ENCODE measurements at regions not wholly inside any gene's neighbourhood (a gene's known extent, or its start where the extent isn't known, plus 50 kb on each side); places are given as distances from the start of the nearest gene placed in this dataset.
A peak's percentile ranks its signal among the peaks of the same experiment; 100 is the strongest.
"Not testable (repeated sequence)": the region's sequence is repeated elsewhere in the genome, so short reads cannot be mapped to it uniquely, and the experiment has no call there.

DNA sequence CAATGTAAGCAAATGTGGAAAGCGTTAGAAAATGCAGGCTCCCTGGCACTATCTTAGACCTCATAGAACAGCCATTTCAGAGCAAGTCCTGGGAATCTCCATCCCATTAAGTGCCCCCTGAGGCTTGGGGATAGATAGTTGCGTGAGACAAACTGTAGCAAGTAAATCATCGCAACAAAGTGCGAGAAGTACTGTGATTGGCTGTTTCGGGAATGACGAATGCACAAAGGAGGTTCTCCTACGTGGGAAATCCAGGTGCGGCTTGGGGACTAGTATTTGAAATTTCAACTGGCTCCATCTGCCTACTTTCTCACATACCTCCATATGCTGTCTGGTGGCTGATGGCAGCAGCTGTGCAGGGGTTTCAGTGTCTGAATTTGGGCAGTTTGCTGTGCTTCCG lies 84.5 kb downstream of the PLEKHG1 start:
- no peak for FAIRE-seq

DNA sequence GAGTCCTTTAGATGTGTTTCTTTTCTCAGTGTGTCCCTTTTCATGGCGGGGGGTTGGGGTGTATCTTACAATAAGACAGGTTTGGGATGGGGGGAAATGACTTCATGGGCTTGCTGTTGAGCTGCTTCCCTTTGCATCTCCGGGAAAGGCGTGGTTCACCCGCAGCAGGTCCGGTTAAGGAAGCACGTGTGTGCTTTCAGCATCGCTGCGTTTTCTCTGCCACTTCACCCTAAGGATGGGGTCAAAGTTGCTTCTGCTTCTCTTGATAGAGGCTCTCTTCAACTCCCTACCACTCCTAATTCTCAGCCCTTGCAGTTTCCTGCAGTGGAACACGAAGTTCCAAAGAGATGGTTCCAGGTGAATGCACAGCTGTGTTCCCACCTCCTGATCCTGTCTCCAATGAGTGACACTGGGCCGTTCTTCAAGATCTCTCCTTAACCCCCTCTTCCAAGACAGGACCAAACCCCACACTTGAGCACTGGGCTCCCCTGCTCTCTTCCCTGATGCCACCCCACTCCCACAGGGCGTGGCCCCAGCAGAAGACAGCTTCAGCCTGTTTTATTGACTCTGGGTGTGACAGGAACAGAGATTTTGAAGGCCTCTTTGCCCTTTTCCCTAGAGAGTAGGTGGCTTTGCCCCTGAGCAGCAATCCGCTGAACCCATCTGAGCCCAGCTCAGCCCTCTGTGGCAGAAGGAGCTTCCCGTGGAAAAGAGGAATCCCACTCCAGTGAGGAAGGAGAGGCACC lies 85.2 kb downstream of the PLEKHG1 start:
- no peak for FAIRE-seq

DNA sequence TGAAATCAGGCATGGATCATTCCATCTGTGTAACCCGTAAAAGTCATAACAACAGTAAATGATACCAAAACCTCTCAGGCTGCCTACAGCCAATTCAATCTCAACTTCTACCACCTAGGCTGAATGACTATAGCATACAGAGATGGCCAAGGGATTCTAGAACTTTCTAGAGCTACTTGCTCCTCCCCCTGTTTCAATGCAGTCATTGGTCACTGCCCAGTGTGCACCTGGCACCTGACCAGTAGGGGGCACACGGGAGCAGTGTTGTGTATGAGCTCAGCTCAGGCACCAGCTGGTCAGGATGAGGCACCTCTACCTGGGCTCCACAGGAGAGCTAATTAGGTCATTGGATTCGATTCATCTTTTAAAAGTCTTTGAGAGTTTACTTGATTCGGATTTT lies 86.2 kb downstream of the PLEKHG1 start:
- no peak for FAIRE-seq

DNA sequence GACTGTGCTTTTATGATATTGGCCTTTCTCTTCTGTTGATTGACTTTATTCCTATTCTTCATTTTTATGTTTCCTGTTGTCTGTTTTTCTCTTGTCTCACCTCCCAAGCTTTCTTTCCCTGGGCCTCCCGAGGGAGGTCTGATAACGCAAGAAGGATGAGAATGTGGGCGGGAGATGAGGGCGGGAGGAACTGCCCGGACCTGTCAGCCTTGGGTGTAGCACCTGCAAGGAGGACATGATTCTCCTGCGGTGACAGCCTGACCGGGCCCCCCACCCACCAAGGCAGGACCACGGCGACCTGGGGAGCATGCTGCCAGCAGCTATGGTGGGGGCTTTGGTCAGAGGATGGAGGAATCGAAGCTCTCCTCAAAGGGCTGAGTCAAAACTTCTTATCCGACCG lies 86.9 kb downstream of the PLEKHG1 start:
- no peak for FAIRE-seq

DNA sequence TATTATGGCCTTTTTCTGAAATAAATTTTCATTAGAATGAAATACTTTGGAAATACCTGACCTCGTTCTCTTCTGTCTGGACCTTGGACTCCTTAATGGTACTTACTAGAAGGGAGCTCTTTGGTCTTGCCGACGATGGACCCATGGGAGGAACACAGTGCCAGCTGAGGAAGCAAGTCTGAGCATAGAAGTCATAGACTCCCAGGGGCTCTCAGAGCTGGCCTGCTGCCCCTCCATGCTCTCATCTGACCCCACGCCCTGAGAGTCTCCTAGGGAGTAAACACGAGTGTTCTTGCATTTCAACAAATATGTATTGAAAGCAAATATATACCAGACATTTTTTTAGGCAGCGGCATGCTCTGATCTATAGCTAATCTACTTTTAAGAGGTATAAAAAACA lies 87.8 kb downstream of the PLEKHG1 start:
- FAIRE-seq: peak; percentile 88

DNA sequence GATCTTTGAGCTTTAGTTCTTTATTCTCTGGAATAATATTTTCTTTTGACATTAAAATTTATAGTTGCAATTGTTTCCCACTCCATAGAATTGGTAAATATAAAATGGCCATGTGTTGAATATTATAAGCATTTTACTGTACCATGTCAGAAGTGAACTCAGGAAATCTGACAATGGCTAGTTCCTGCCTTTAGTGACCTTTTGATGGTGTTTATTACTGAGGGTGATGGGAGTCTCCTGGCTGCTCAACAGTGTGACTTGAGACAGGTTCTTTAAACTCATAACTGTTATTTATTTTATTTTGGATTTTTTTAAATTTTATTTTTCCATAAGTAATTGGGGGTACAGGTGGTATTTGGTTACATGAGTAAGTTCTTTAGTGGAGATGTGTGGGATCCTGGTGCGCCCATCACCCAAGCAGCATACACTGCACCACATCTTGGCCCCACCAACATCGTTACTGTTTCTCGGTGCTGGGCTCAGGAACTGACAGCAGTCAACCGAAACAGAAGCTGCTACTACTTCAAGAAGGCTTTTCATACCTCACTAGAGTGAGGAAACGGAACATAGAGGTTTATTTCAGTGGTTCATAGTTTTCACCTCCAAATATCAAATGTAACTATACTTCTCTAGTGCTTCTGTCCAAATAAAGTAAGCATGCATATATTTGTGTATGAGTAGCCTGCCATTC lies 90.4 kb downstream of the PLEKHG1 start:
- FAIRE-seq: no peak

DNA sequence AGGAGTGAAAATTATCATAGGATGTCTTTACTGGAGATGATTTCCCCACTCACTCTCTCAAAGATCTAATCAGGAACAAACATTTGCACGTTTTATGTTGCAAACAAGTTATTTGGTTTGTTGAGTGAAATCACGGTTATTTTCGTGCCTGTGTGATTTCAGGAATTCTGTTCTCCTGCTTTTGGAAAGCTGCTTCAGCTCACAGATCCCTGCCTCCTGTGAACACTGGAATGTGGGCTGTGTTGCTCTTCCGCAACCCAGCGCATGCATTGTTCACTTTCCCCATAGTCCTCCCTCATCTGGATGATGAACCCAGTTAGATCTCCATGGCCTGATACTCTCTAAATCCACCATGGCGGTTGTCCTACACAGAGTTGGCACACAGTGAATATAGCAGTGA lies 91.0 kb downstream of the PLEKHG1 start:
- FAIRE-seq: no peak

DNA sequence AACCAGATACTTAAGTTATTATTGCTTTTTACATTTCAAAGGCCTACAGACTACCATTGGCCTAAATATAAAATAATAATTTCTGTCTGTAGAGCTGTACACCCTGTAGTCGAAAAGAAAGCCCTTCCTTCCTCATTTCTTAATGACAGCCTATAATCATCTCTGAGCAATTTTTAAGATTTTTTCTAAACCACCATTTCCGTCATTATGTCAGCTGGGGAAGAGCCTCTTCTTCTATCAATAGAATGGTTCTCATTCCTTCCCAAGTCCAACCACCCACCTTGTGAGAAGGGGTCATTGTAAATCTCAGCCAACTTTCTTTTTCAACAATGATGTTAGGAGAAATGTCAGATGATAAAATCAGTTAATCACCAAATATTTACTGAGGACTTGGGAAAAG lies 91.8 kb downstream of the PLEKHG1 start:
- no peak for FAIRE-seq

DNA sequence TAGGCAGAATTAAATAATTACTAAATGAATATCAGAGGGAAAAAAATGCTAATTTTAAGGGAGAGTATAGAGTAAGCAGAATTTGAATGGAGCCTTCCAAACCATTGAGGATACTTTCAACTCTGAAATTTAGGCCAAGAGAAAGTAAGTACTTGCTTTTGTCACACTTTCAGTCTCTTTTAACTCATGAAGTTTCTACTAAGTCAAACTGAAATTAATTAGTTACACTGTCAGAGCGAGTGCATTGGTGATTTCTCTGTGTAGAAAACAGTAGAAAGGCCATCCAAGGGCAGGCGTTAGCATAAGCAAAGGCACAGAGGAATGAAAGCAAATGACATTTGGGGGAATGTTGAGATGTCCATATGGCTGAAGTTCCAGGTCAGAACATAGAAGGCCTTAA lies 92.9 kb downstream of the PLEKHG1 start:
- FAIRE-seq: no peak

DNA sequence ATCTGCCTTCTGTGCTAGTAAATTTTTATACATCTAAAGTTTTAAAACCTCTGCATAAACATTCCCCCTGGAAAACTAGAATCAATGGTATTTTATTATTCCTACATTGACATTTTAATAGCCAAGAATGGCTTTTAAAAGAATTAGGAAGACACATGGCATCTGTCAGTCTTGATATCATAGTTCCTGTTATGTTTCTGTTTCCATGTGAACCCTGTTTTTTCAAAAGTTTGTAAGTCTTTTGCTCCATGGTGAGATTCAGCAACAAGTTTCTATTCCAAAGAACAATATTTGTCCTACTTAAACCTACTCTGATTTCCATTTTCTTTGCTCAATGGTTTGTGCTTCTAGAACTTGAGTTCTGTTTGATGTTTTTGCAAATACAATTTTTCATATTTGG lies 95.2 kb downstream of the PLEKHG1 start:
- peak; percentile 18 for FAIRE-seq

DNA sequence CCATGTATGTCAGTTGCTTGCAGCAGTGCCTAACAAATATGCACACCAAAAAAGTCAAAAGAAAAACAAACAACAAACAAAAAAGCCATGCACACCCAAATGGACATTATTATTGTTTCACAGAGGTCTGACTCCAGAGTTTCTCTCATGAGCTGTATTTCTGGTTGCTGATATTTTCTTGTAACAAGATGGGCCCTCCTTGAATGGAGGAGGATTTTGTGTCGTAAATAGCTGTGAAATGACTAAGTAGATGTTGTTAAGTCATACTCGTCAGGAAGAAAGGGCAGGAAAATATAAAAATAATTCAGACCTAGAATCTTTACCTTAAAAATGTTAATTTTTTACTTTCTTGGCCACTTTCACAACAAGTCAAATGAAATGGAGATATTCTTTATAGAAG lies 96.0 kb downstream of the PLEKHG1 start:
- FAIRE-seq: peak; percentile 91

DNA sequence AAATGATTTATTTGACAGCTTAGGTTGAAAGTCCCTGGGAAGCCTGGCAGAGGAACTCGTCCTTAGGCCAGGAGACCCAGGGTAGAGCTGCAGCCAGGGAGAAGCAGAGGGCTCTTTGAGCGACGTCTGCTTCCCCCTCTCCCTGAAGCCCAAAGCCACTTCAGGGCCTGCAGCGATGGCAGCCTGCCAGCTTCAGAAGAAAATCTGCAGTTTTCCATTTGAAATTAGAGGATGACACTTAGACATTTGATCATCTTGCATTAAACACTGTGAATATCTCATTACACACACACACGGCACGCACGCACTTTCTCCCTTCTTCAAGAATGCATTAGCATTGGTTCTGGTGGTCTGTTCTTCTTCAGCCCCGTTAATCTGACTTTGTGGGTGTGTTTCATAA lies 96.5 kb downstream of the PLEKHG1 start:
- FAIRE-seq: no peak

DNA sequence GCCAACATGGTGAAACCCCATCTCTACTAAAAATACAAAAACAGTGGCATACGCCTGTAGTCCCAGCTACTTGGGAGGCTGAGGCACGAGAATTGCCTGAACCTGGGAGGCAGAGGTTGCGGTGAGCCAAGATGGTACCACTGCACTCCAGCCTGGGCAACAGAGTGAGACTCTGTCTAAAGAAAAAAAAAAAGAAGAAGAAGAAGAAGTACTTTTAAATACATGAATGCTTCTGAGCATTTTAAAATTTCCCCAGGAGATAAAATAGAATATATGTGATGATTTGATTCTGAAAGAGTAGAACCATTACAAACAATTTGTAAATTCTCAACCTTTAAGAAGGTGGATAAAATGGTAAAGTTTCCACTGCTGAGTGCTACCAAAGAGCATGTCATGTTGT lies 97.2 kb downstream of the PLEKHG1 start:
- not testable (repeated sequence) for FAIRE-seq

DNA sequence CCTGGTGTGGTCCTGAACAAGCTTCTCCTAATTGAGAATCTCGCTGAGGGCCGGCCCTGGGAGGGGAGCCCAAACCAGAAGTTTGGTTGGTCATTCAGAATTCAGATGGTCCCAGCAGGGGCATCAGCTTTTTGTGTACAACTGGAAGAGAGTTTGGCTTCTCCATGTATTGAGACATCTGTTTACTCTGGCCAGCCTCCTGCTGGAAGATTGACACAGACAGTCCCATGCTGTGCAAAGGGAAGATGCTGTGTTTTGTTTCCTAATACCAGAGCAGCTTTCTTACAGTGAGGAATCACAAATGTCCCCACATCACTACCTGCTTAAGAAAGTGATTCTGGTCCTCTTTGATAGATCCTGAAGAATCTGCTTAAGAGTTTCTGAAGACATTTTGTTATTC lies 97.8 kb downstream of the PLEKHG1 start:
- no peak for FAIRE-seq

DNA sequence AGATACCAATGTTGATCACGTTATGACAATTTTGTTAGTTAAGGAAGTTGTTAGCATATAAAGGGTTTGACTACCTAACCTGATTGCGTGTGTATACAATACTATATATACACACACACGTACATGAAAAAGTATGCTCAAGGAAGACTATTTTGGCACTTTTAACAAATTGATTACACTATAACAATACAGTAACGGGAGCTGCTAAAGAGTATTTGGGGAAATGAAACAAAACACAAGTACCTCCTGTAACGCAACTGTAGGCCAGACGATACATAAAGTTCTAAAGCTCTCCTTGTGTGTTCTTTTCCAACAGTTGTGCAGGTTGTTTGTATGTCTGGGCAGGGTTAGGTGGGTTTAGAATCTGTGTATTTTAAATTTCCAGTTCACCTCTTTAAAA lies 98.7 kb downstream of the PLEKHG1 start:
- no peak for FAIRE-seq

DNA sequence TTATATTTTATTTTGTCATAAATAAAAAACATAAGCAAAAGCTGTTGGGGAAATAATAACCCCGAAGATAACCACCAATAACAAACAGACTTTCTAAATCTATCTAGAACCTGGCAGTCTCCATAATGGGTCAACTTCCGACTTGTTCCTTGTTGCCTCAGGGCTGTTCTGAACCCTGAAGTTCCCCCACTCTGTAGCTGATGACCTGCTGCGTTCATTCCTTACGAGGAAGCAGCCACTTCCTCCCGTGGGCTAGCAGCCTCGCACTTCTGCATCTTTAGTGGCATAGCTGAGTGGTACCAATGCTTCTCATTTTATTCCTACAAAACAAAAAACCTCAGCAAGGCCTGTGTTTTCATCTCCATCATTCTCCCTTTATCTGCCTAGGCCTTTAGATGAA lies 103.0 kb downstream of the PLEKHG1 start:
- no peak for FAIRE-seq

DNA sequence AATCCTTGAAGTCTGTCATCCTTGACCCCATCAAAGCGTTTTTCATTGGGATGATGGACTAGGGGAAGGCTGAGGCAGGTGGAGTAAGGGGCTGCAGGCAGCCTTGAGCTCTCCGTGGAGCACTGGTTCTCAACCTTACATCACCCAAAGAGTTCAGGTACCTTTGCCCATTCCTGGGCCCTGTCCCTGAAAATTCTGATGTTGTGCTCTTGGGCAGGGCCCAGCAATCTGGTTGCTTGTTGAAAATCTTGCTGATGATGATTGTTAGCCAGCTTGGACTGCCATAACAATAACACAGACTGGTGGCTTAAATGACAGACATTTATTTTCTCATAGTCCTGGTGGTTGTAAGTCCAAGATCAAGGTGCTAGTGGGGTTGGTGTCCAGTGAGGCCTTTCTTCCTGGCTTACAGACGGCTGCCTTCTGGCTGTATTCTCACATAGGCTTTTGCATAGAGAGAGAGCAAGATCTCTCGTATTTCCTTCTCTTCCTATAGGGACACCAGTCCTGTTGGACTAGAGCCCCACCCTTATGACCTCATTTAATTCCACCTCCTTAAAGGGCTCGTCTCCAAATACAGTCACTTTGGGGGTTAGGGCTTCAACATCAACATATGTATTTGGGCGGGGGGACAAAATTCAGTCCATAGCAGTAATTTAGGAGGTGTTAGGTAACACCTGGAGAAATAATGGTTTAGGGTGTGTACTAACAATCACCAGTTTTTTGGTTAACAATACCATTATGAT lies 104.9 kb downstream of the PLEKHG1 start:
- FAIRE-seq: no peak

DNA sequence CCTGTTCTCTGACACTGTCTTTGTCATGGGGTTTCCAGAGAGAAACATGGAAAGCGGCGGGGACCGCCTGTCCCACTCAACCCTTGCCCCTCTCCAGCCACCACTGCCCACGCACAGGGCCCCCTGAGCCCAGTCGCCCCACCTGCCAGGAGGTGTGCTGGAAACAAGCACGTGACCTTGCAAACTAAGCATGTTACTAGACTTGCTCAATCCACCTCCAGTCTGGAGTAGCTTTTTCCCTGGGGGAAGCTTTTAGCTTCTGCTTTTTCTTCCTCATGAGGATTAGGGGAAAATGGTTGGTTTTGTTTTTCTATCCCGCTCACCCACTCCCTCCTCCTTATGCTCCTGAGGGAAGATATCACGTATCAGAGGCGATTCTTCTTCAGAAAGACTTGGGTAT lies 105.7 kb downstream of the PLEKHG1 start:
- FAIRE-seq: no peak

DNA sequence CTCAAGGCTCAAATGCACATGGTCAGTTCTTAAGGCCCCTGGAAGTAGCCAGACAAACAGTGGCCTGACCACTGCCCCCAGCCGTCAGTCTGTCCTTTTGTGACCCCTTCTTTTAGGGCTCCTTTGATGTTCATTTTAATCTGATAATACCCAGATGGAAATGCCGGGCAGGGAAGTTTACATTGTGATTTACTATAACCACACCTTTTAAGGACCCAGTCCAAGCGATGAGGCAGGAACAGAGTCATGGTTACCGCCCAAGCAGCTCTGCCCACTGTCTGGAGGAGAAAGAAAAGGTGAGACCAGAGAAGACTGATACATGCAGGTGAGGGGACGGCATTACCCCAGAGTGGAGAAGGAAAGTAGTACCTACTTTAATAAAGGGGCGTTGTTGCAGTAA lies 110.6 kb downstream of the PLEKHG1 start:
- FAIRE-seq: no peak

DNA sequence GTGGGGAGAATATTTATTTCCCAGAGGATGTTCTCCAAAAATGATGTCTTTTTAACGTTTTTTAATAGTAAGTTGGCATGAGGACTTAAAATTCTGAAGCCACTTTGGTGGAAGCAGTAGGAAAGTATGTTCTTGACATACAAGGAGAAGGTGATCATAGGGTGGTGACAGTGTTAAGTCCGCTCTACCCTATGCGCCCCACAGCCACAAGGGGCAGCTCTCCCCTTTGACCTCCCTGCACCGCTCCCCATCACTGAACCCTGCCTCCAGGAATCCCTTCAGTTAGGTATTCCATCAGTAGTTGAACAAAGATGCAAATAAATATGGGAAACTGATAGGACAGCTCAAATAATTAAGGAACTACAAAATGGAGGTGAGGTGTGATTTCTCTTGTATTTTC lies 111.4 kb downstream of the PLEKHG1 start:
- FAIRE-seq: no peak

DNA sequence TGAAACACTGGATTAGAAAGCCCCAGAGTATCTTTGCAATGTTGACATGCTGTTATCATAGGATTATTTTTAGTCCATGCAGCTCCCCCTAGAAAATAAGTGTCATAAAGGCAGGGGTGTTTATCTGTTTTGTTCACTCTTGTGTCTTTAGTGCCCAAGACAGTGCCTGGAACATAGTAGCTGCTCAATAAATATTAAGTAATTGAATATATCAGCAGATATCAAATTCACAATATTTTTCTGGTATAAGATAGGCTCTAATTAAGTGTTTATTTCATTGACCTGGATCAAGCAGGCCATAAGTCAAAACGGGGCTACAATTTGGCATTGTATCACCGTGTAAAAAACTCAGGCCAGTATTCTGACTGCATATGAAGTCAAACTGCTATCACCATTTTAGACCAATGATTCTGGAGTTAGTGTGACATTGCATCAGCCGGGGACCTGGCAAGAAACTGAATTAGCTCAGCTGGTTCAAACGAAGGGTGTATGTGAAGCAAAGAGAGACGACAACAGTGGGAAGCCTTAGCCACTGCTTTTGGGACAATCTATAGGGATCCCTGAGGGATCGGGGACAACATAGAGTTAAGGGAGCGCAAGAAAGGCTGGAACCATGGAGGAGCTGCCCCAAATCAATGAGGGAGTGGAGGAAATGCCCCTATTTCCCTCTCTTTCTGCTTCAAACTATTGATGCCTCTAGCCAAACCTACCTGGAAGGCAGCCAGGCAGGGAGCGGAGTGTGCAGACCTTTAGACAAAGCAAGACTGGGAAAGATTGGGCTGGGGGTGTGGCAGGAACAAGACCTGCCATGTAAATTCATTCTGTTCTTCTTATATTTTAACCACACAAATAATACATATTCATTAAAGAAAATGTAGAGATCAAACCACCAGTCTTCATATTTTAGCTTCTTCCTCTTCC lies 112.2 kb downstream of the PLEKHG1 start:
- no peak for FAIRE-seq

DNA sequence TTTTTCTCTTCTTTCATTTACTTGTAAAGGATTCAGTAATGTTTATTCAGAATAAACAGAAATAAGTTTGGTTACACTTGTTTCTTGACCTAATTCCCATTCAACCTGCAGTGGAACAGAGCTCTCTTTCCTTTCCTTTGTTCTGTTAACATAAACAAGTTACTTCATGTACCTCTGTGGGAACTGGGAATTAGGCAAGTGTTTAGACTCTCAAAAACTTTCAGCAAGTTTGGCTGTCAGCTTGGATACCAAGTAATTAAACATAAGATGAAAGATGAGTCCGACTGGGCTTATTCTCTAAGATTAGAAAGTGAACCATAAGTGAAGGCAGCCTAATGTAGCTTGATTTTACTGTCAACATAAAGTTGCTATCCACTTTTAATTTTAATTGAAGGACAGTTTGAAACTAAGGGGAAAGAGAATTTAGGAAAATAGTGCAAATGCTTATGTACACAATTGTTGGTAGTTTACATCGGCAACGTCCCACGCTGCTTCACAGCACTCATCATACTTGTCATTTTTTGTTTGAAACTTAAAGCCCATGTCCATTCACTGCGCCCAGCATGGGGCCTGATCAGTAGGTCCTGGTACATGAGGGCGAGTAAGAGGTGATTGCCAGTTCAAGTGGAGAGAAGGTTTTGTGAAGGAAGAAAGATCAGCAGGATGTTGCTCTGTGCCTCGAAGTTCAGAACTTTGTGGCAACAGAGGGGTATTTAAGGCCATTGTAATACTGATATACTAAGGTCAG lies 113.0 kb downstream of the PLEKHG1 start:
- FAIRE-seq: no peak

Data from endometrium (tissue), 2 donors.